ENCODE measurements at regions not wholly inside any gene's neighbourhood (a gene's known extent, or its start where the extent isn't known, plus 50 kb on each side); places are given as distances from the start of the nearest gene placed in this dataset.
A peak's percentile ranks its signal among the peaks of the same experiment; 100 is the strongest.
"Not testable (repeated sequence)": the region's sequence is repeated elsewhere in the genome, so short reads cannot be mapped to it uniquely, and the experiment has no call there.

- DNase-seq (ENCODE audit: low spot score): not testable (repeated sequence)
Observed at GRCh38 chr7:57740126-57740525, 290.1 kb downstream of the ZNF716 start.

- no peak for DNase-seq (ENCODE audit: low spot score)
Observed at GRCh38 chr7:57769131-57769530, 319.2 kb downstream of the ZNF716 start.

- no peak for DNase-seq (ENCODE audit: low spot score)
Observed at GRCh38 chr7:57769958-57770357, 320.0 kb downstream of the ZNF716 start.

- no peak for DNase-seq (ENCODE audit: low spot score)
Observed at GRCh38 chr7:57772126-57772924, 322.3 kb downstream of the ZNF716 start.

GRCh38 chr7:57774300-57774699 is 324.3 kb downstream of the ZNF716 start:
- no peak for DNase-seq (ENCODE audit: low spot score)

GRCh38 chr7:57775396-57776088 is 325.6 kb downstream of the ZNF716 start:
- DNase-seq (ENCODE audit: low spot score): no peak

- DNase-seq (ENCODE audit: low spot score): not testable (repeated sequence)
Observed at GRCh38 chr7:57776136-57776856, 326.3 kb downstream of the ZNF716 start.

- no peak for DNase-seq (ENCODE audit: low spot score)
Observed at GRCh38 chr7:57789130-57789529, 339.2 kb downstream of the ZNF716 start.

- DNase-seq (ENCODE audit: low spot score): no peak
Observed at GRCh38 chr7:57819491-57819981, 369.6 kb downstream of the ZNF716 start.

GRCh38 chr7:57820477-57820876 is 370.5 kb downstream of the ZNF716 start:
- DNase-seq (ENCODE audit: low spot score): no peak

- no peak for DNase-seq (ENCODE audit: low spot score)
Observed at GRCh38 chr7:57821438-57822382, 371.7 kb downstream of the ZNF716 start.

GRCh38 chr7:57826548-57826947 is 376.6 kb downstream of the ZNF716 start:
- not testable (repeated sequence) for DNase-seq (ENCODE audit: low spot score)

GRCh38 chr7:57835161-57835560 is 385.2 kb downstream of the ZNF716 start:
- DNase-seq (ENCODE audit: low spot score): not testable (repeated sequence)

GRCh38 chr7:57839152-57839551 is 389.2 kb downstream of the ZNF716 start:
- not testable (repeated sequence) for DNase-seq (ENCODE audit: low spot score)

GRCh38 chr7:57867884-57868701 is 418.1 kb downstream of the ZNF716 start:
- peak; percentile 66 for DNase-seq (ENCODE audit: low spot score)

- peak; percentile 63 for DNase-seq (ENCODE audit: low spot score)
Observed at GRCh38 chr7:57868771-57869483, 418.9 kb downstream of the ZNF716 start.

Measured in D341Med (cell line).